ENCODE measurements at regions not wholly inside any gene's neighbourhood (a gene's known extent, or its start where the extent isn't known, plus 50 kb on each side); places are given as distances from the start of the nearest gene placed in this dataset.

DNA sequence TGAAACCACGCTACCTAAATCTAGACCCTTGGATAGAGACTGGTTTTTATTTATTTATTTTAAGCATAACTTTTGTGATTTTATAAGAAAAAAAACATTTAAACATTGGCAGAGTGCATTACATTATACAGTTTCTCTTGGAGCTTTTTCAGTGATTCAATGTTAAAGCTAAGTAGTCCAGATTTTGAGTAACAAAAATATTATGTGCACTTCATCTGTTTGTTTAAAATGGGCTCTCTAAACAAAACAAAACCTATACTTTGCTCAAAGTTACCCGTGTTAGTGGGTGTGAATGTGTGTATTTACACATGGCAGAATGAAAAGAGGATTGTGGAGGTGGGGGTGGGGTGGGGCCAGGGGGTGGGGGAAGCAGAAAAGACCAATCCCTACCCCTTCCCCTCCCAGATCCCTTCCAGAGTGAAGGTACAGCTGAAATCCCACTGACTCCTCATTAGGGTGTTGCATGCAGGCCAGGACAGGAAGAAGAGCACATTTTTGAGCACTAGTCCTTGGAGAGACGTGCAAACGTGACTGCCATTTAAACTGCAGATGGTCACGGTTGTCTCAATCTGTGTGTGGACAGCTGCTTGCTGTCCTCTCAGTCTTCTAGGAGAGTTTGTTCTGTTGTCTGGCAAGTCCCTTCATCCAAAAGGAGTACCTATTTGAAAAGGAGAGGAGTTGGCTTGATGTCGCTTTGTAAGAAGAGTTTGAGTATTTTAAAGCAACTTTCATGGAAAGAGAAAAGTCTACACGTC, 303.0 kb downstream of the ICOS start:
- DNase-seq = no peak

DNA sequence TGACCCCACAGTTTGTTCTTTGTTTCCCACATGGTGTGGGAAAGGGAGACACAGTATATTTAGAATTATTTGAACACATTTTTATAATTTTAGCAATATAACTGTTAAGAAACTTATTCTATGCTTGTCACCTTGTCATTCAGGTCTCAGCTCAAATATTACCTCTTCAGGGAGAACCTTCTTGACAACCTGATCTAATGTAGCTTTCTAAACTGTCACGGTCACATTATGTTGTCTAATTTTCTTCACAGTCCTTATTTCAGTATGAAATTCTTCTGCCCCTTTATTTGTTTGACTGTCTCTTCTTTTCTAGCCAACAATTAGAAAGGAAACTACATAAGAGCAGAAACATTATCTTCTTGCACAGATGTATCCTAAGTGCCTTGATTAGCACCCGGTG, 304.3 kb upstream of the PARD3B start:
- no peak for DNase-seq

DNA sequence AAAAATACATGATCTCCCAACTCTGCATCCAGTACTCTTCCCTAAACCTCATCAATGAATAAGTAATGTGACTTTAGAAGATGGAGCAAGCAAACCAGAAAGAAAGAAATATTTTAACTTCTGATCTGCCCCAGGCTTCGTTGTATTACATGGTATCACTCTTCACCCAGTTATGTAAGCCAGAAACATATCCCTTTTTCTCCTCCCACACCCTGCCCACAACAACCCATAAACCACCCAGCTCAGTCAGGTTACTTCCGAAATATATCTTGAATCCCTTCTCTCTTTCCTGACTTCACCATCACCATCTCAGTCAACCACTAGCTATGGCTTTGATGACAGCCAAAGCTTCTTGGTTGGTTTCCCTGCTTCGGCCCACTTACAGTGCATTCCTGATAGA, 295.8 kb upstream of the PARD3B start:
- DNase-seq = no peak

DNA sequence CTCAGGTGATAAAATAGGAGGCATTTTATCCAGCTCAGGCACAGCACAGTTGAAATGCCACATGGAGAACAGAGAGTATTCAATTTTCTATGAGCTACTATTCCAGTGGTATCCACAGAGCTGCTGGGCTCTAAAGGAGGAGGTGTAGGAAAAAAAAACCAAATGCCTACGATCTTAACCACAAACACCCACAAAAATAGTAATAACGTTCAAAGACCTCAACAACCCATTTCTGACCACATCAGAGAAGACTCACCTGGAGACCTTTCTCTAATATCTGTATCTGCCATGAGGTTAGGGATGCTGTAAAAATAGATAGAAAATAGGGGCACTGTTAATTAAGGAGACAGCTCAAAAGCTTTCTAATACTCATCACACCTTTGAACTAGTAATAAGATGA, 294.6 kb upstream of the PARD3B start:
- no peak for DNase-seq

DNA sequence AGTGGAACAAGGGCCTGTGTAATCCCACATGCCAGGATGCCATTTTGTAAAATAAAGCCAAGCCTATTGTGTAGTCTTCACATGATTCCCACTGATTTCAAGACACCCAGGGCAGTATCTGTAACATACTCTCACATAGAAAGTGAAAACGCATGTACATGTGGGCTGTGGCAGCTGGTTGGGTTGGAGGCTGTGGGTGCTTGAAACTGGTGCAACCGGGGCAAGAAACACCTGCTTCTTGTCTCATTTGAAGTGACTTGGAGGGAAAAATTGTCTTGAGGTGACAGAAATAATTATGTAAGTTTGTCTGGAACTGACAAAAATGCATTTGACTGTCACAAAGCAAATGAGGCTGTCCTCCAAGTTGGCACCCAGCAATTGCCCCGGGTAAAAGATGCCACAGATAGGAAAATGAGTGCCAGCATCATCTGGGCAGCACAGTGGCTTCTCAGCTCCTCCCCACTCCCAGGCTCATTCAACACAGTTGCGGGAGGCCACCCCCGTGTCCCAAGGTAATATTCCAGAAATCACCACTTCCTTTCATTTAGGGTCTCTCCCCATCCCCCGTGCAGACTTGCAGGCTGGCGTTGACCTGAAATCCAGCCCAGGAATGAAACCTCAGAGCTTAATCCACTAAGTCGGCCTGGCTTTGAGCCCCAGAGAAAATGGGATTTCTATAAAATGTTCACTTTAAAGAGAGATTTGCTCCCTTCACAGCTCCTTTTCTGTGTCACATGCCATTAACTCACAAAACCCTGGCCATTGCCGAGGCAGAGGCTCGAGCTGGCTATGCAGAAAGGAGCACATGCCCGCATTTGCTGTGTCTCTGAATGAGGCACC, 293.9 kb upstream of the PARD3B start:
- DNase-seq = no peak

DNA sequence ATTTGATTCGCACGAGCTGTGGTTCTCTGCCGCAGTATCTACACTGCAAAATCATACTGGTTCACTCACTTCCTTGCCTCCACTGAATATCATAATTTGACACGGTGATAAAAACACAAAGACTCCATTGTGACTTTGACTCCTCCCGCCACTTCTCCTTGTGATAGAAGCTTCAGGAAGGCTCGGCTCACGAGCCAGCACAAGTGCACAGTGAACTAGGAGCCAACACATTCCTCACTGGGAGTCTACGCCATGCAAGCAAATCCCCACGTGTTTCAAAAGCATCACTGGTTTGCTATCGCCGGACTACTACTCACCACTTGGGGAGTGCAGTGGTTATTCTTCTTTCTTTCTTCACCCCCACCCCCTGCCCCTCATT, 293.3 kb upstream of the PARD3B start:
- no peak for DNase-seq

DNA sequence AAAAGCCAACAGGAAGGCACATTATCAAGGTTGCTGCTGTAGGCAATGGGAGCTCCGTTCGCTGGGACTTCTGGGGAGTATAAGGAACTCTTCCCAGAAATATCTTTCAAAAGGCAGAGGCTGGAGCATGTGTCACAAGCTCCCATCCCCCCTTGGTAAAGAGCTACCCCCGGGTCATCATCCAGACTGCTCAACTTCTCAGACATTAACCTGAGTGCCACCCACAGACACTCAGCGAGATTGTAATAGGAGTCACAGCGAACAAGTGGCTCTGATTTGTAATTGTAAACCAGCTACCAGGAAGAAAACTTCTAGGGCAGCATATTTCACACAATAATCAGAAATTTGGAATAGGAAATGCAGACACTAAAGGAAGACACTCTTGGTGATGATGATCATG, 290.2 kb upstream of the PARD3B start:
- no peak for DNase-seq

DNA sequence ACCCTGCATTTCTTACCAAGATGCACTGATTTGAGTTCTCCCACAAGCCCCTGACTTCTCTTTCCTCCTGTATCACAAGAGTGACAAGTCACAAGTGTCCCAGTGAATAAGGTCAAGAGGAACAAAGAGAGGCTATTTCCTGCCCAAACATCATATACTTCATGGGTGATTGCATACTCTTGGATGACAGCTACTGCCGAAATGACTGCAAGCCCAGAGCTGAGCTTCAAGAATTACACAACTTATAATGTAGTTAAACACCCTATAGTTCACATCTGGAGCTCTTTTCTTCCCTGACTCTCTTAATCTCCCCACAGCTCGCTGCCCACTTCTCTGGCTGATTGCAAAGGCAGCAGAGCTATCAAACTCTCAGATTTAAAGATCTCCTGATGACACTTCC, 289.7 kb upstream of the PARD3B start:
- no peak for DNase-seq

DNA sequence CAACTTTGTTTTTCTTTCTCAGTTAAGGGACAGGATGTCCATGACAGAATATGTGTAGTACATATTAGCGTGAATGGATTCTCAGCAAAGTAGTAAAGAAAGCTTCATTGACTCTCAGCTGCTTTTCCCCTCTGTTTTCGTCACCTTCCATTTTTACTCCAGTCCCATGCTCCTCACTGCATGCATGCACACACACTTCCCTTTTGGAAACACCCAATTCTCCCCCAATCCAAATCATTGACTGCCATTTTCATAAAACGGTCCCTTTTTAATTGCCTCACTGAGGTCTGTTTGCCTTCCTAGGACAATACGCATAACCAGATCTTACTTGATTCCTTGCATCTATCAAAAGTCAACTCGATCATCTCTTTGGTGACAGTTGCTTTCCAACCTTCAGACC, 287.5 kb upstream of the PARD3B start:
- no peak for DNase-seq

DNA sequence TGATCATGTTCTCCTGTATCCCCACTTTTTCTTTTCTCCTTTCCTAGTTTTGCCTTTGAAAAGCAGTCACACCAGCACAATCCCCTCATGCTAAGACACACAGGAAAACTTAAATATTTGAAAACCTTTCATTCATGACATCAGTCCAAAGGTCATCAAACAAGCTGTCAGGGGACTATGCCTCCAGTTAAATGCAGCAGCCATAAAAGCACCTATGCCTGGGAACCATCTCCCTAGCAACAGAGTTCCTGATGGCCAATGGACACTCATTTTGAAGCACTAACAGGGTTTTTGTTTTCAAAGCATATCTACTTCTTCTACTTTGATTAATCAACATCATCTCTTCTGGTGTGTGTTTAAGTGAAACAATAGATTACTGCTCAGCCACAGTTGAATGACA, 286.4 kb upstream of the PARD3B start:
- no peak for DNase-seq

DNA sequence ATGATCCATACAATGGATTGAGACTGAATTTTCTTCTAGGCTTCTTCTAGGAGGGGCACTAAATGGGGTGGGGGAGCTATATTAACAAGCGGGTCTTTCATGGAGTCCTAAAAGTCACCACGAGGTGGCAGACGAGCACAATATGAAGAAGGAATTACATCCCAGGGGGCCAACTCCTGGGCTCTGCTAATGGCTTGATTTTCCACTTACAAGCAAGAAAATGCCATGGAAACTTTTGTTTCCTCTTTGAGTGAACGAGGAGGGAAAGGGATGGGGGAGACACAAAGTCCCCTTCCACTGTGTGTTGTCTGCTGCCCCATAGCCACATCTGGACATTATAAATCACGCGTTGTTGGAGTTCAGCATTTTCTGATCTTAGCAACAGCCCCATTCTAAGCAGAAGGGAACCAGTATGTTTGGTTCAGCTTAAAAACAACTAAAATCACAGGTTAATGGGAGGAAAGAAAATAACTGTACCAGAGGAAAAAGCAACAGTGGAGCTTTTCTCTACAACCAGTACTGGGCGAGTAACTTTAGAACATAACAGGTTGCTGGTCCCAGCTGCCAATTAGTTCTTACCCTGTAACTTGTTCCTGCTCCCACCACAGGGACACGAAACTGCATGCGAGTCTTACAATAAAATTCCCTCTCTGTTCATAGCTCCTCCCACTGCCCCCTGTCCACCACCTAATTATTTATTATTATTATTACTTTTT, 285.0 kb upstream of the PARD3B start:
- DNase-seq = peak; percentile 6

DNA sequence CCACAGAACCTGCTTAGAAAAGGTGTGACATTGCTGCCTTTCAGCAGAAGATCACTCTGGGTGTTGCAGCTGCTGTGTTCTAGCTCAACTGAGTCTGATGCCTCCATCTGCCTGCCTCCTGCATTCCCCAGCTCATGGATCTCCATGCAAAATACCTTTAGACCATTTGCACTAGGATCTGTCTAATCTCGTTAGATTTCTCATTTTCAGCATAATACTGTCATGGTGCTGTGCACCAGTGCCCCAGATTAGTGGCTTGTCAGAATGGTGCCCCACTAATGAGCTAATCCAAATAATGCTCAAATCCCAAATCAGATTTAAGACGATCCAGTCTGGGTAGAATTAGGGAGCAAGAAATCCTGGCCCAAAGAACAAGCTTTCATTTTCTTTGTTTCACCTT, 284.4 kb upstream of the PARD3B start:
- DNase-seq = no peak

DNA sequence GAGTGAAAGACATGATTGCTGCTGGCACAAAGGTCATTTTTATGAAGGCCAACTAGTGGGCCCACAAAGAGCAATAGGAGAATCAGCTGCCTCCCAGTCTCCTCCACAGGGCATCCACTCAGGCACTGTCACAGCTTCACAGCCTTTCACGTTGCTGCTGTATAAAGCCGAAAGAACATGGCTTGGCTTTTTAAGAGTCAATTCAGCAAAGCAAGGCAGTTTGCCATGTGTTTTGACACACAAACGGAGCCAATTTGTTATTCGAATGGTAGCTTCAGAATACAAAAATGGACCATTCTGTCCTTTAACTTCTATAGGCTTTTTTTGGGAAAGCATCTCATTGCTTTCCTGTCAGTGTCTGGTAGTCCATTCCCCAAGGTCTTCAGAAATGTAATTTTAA, 283.4 kb upstream of the PARD3B start:
- DNase-seq = no peak

DNA sequence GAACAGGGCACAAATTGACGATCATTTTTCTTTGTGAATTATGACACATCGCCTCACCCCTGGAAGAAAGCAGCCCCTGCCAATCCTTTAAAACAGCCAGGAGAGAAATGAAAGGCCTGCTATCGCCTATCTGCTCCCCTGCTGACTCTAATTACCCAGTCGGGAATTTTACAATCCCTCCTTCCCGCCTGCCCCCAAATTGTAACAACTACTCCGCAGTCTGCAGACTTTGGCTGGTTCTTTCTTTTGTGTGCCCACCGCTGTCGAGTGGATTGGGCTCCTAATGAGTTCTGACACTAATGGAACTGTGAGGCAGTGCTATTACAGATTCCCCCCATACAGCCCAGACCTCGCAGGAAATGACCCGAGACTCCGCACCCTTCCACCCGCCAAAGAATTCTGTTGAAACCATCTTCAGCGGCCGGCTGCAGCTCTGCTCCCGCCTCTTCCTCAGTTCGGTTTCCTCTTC, 281.2 kb upstream of the PARD3B start:
- no peak for DNase-seq

DNA sequence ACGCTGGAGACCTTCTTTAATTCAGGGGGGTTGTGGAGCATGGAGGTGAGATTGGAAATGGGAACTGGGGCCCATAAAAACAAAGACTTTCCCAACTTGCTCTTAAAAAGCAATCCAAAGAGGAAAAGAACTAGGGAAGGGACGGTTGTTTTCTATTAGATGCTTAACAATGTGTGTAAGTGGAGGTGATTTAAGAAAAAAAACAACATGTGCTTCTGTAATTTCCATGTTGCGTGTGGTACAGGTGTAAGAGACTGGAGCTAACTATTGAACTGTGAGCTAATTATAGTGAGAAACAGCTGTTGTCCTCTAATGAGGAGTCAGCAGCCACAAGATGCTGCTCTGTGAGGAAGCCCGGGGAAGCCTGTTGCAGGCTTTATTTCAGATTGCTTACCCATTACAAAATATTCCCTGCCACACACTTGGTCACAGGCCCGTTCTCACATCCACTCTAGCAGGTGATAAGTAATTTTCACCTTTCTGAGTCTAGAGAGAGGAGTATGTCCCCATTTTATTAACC, 280.6 kb upstream of the PARD3B start:
- no peak for DNase-seq

DNA sequence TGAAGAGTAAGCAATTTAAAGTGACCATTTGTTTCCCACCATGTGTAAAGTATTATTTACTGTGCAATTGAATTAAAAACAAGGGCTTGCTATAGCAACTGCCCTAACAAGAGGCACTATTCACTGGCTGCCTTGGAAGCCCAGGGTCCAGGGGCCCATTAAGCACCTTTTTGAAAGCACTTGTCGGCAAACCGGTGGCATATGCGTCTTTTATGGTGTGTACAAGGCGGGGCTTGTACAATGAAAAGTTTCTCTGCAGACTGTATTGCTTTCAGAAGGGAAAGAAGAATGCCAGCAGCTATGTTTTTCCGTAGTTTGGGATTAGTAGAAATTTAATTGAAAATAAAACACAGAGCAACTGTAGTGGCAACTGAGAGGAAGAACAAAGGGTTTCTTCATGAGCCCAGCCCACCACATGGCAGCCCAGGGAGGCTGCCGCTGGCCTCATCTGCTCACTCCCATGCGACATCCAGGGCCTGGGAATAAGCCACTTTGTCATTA, 279.5 kb upstream of the PARD3B start:
- peak; percentile 4 for DNase-seq

DNA sequence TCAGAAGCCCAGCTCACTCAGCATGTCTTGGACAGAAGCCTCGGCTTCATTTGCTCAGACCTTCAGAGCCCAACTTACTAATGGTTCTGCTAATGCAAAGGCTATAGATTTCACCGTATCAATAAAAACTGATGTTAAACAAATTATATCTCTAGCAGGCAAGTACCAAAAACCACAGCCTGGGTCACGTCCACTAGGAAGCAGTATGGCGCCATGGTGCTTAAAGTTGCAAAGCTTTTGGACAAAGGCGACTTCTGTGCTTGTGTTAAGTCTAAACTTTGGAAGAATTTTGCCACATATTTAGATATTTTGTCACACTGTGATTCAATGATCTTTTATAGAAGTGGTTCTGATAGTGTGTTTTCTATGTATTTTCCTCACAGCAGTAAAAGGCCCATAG, 276.8 kb upstream of the PARD3B start:
- DNase-seq = no peak

DNA sequence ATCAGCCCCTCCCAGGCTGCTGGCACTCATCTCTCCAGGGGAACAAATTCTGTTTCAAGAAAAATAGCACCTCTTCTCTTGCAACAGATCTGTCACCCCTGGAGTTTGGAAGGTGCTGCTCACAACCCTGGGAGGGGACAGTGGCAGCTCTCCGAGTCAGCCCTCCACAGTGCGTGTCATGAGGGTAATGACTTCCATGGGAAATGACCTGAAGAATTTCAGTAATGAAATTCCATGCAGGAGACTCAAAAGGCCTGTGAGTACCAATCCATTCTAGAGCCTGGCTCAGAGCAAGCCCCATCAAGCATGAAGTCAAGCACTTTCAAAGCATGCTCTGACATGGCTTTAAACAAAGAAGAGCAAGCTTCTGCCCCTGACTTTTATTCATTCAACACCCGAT, 276.3 kb upstream of the PARD3B start:
- no peak for DNase-seq

DNA sequence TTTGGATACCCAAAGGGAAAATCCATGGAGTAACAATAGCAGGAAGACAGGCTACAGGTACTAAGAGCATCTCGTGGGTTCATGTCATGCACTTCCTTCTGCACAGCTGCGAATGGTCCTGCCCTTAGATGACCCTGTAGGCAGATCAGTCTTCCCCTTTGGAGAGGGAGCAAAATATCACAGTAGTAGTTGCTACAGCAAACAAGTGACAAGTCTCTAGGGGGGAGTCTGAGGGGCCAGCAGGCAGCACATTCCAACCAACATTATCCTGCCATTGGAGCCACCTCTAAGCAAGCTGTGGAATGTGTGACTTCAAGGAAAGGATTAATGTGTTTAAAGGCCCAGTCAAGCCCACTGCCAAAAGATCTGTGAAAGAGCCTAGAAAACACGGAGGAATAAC, 273.2 kb upstream of the PARD3B start:
- no peak for DNase-seq

DNA sequence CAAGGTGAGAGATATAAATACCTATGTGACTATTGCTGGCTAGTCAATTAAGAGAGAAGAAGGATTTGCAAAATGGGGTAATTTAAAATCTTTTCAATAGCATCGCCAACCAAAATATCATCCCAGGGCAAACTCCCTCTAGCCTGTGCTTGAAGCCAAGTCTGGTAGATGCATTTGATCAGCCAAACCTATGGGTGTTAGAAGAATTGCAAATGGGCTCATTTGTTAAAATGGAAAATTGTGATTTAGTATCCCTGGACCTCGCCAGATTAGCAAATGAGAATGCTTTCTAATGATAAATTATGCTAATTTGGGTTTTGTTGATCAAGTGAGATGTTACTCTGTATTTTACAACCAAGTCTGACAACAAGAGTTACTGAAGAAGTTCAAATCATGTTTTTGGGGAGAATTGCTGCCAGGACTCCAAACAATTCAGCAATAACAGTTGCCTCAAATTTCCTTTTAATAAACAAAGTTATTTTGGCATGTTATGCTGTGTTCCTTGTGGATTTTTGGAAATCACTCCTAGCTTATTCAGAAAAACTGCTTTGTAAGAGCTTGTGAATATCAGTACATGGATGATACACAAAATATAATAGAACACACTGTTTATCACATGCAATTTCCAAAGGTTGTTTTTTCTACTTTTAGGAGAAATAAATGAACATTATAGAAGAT, 272.5 kb upstream of the PARD3B start:
- no peak for DNase-seq

DNA sequence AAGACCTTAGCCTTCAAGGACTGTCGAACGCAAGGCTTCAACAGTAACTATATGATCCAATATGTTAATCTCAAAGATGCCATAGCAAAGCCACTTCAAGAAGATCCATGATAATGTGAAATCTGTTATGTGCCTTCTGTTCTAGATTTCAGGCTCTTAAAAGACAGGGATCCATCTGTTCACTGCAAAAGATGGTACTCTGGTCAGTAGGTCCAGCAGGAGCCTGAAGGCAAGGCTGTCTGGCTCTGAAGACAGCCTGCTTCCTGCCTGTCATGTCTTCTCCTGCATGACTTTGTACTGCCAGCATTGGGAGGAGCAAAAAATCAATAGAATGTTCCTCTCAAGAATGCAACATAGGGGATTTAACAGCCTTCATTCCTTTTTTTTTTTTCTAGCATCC, 270.8 kb upstream of the PARD3B start:
- DNase-seq = no peak

DNA sequence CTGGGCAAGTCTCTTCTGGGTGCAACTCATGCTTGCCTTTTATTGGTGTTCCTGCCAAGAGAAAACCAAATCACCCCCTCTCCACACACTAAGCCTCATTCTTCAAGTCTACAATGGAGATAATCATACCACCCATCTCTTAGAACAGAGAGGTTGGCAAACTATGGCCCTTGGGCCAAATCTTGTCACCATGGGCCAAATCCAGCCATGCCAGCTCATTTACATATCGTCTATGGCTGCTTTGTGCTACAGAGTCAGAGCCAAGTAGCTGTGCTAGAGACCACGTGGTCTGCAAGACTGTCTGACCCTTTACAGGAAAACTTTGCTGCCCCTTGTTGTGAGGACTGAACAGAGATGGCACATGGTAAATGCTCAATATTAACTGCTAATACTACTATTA, 270.3 kb upstream of the PARD3B start:
- DNase-seq = no peak

DNA sequence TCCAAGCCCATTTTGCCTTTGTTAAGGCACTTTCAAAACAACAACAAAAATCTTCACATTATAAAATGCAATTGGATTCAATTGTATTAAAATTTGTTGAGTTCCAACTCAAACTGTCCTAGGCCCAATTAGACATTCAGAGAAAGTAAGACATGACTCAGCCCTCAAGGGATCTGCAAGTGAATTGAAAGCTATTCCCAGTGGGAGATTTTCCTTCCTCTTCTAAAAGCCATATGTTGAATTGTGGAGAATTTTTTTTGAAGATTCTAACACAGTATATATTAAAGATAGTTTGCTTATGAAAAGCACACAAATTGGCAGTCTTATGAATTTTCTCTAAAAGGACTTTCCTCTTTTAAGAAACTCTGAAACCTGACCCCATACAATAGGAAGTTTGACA, 268.0 kb upstream of the PARD3B start:
- DNase-seq = no peak
